PC-9 (cell line): ENCODE measurements at regions not wholly inside any gene's neighbourhood (a gene's known extent, or its start where the extent isn't known, plus 50 kb on each side); places are given as distances from the start of the nearest gene placed in this dataset.

Source experiments
- CTCF ChIP-seq: fragments of 200-600 bp; sonication (generic); conservative IDR thresholded peaks from 2 replicates; pipeline ENCODE4 v1.6.1; 2017; ENCODE audit warnings: mixed run types, antibody characterized with exemption, mild to moderate bottlenecking, moderate library complexity
- EZH2 ChIP-seq: fragments of 200-600 bp; sonication (generic); IDR thresholded peaks from 2 replicates; pipeline ENCODE4 v1.8.0; 2017; ENCODE audit warnings: antibody characterized with exemption, low read depth

GRCh38 chr3:191790934-191791333 is 330.0 kb downstream of the PYDC2 start:
- no peak for TF ChIP-seq CTCF
- TF ChIP-seq EZH2: no peak
